ENCODE measurements at regions not wholly inside any gene's neighbourhood (a gene's known extent, or its start where the extent isn't known, plus 50 kb on each side); places are given as distances from the start of the nearest gene placed in this dataset.

- no peak overlapping the region for H3K4ac ChIP-seq (replicated peaks; ENCODE audit: insufficient read length, low read depth, low read length)
- POLR2A ChIA-PET (ENCODE audit: partially characterized antibody), result no interaction called here
- no peak overlapping the region for H3K4me3 ChIP-seq (ENCODE audit: extremely low read depth in 1 of 4, insufficient read depth in 2 of 4, low read depth in 3 of 4, low read length in 4 of 4)
- H3K79me2 ChIP-seq (ENCODE audit: control insufficient read depth in 1 of 2, insufficient read depth in 2 of 2, low read length in 2 of 2), result no peaks in the 10 kb centered on the region
- no peak overlapping the region for H4K5ac ChIP-seq (ENCODE audit: insufficient read length, low read depth, low read length)
- no peak overlapping the region for H2BK12ac ChIP-seq (ENCODE audit: low read depth, low read length)
- H2BK20ac ChIP-seq (ENCODE audit: low read length), result no peak overlapping the region
- H3K79me1 ChIP-seq (ENCODE audit: low read depth, low read length), result no peaks in the 10 kb centered on the region
- no peak overlapping the region for H3K9ac ChIP-seq (replicated peaks in 1 of 4; ENCODE audit: extremely low read depth in 1 of 4, low read depth in 3 of 4, low read length in 3 of 4)
- no peak overlapping the region for H3K27ac ChIP-seq (ENCODE audit: low read depth, low read length)
- no peak for TF ChIP-seq RNF2 (IDR thresholded peaks at IDR 0.05; ENCODE audit: borderline replicate concordance, low read depth, low read length, missing control alignments, poor library complexity, severe bottlenecking)
- TF ChIP-seq TEAD4 (IDR thresholded peaks at IDR 0.05; ENCODE audit: low read depth, low read length), result no peak
- no peak for TF ChIP-seq MAFK (IDR thresholded peaks at IDR 0.05; ENCODE audit: low read depth, low read length)
- TF ChIP-seq EZH2 (IDR thresholded peaks at IDR 0.05; ENCODE audit: low read depth, low read length, severe bottlenecking), result no peak
- TF ChIP-seq SIRT6 (IDR thresholded peaks at IDR 0.05; ENCODE audit: low read length), result no peak
- TF ChIP-seq, protein P1, sequence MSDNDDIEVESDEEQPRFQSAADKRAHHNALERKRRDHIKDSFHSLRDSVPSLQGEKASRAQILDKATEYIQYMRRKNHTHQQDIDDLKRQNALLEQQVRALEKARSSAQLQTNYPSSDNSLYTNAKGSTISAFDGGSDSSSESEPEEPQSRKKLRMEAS (IDR thresholded peaks at IDR 0.05), result no peak
- no peak for TF ChIP-seq EGR1 (IDR thresholded peaks at IDR 0.05; ENCODE audit: borderline replicate concordance, low read depth, low read length)
- no peak for TF ChIP-seq SP4 (IDR thresholded peaks at IDR 0.05; ENCODE audit: low read length)
- TF ChIP-seq POU5F1 (IDR thresholded peaks at IDR 0.05; ENCODE audit: low read depth, low read length), result no peak
- no peak for TF ChIP-seq ZNF274 (IDR thresholded peaks at IDR 0.05; ENCODE audit: borderline replicate concordance, extremely low read depth, low read length)
- no peak for TF ChIP-seq JUN (IDR thresholded peaks at IDR 0.05; ENCODE audit: low read depth, low read length)
- no peak for TF ChIP-seq SP1 (IDR thresholded peaks at IDR 0.05; ENCODE audit: low read depth, low read length)
- TF ChIP-seq RXRA (IDR thresholded peaks at IDR 0.05; ENCODE audit: insufficient read depth, low read depth, low read length), result no peak
- TF ChIP-seq RBBP5 (IDR thresholded peaks at IDR 0.05; ENCODE audit: borderline replicate concordance, low read depth, low read length), result no peak
- no peak for TF ChIP-seq PHF8 (conservative IDR thresholded peaks at IDR 0.05; ENCODE audit: low read depth, low read length)
- no peak overlapping the region for H2BK120ac ChIP-seq (replicated peaks; ENCODE audit: low read depth, low read length)
- H3K18ac ChIP-seq (ENCODE audit: extremely low read depth, low read length), result no peak overlapping the region
- H2AFZ ChIP-seq (ENCODE audit: low read length), result no peak overlapping the region
- CTCF ChIA-PET (ENCODE audit: partially characterized antibody), result interaction anchor here (0.6 to 0.8 kb wide), 4 partner anchors 14 to 334 kb away, joined by 3 to 4 read pairs (median 4); no protein-coding TSS in a partner anchor
- H3K56ac ChIP-seq (replicated peaks; ENCODE audit: insufficient read length, low read depth, low read length), result no peak overlapping the region
- H2BK5ac ChIP-seq (ENCODE audit: low read depth, low read length), result no peak overlapping the region
- H3K27me3 ChIP-seq (replicated peaks in 1 of 4; ENCODE audit: control insufficient read depth in 3 of 4, extremely low read depth in 1 of 4, insufficient read depth in 3 of 4, low read length in 3 of 4), result no peaks in the 10 kb centered on the region
- H3K4me1 ChIP-seq (replicated peaks in 1 of 4; ENCODE audit: control insufficient read depth in 3 of 4, insufficient read depth in 4 of 4, low read length in 3 of 4), result no peaks in the 10 kb centered on the region
- no peak overlapping the region for H4K91ac ChIP-seq (replicated peaks; ENCODE audit: insufficient read length, low read length)
- H4K8ac ChIP-seq (ENCODE audit: extremely low read depth, insufficient read depth, low read length), result no peak overlapping the region
- no peak overlapping the region for H3K4me2 ChIP-seq (ENCODE audit: insufficient read depth in 1 of 2, low read depth in 2 of 2, low read length in 2 of 2)
- no peak overlapping the region for H2BK15ac ChIP-seq (ENCODE audit: low read length)
- H3K9me3 ChIP-seq (ENCODE audit: insufficient read depth in 2 of 2, low read depth in 1 of 2, low read length in 1 of 2), result no peaks in the 10 kb centered on the region
- 87% methylated on average over 2 of the region's 2 CpGs; no CpG with 5 or more reads in 1 of the 2 experiments for WGBS, 2 experiments (ENCODE audit: extremely low coverage in 1 of 2, insufficient coverage in 1 of 2, insufficient read length in 1 of 2, insufficient replicate concordance in 2 of 2, low coverage in 1 of 2, low lambda C conversion rate in 2 of 2, missing lambda C conversion rate in 1 of 2)
- H4K20me1 ChIP-seq (replicated peaks in 1 of 2; ENCODE audit: control insufficient read depth in 1 of 2, insufficient read depth in 2 of 2, low read length in 2 of 2), result no peaks in the 10 kb centered on the region
- H3K23ac ChIP-seq (ENCODE audit: insufficient read length), result no peak overlapping the region
- H2AK5ac ChIP-seq (ENCODE audit: low read depth, low read length), result no peak overlapping the region
- no peaks in the 10 kb centered on the region; a peak in 1 of 8 replicates for H3K36me3 ChIP-seq (ENCODE audit: control insufficient read depth in 2 of 4, insufficient read depth in 4 of 4, low read length in 3 of 4)
- H3K14ac ChIP-seq (ENCODE audit: insufficient read length), result no peak overlapping the region
- FAIRE-seq (no peak), DNase-seq (ENCODE audit: low read depth in 1 of 2, low spot score in 2 of 2) (no peak)
- no peaks in the 10 kb centered on the region for H3K23me2 ChIP-seq (ENCODE audit: low read depth, low read length)
Observed at GRCh38 chr1:61597601-61598000, 127.3 kb downstream of the TM2D1 start.
